ENCODE measurements at regions not wholly inside any gene's neighbourhood (a gene's known extent, or its start where the extent isn't known, plus 50 kb on each side); places are given as distances from the start of the nearest gene placed in this dataset.

DNA sequence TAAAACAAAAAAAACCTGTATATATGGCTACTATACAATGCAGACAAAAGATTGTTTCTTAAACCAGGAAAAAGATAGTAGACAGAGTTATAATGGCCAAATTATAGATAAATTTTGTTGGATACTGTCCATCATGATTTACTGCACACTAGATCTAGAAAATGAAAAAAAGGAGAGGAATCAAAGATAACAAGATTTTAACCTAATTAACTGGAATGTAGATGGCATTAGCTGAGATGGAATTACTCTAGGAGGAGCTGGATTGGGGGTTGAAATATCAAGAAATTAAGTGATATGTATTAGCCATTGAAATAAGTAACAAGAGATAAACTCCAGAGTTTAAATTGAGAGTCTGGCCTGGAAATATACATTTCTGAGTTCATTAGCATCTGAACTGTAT is 1489.1 kb downstream of the PLA2G4A start:
- TF ChIP-seq, protein P1, sequence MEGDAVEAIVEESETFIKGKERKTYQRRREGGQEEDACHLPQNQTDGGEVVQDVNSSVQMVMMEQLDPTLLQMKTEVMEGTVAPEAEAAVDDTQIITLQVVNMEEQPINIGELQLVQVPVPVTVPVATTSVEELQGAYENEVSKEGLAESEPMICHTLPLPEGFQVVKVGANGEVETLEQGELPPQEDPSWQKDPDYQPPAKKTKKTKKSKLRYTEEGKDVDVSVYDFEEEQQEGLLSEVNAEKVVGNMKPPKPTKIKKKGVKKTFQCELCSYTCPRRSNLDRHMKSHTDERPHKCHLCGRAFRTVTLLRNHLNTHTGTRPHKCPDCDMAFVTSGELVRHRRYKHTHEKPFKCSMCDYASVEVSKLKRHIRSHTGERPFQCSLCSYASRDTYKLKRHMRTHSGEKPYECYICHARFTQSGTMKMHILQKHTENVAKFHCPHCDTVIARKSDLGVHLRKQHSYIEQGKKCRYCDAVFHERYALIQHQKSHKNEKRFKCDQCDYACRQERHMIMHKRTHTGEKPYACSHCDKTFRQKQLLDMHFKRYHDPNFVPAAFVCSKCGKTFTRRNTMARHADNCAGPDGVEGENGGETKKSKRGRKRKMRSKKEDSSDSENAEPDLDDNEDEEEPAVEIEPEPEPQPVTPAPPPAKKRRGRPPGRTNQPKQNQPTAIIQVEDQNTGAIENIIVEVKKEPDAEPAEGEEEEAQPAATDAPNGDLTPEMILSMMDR (IDR thresholded peaks at IDR 0.05): no peak
- Mint-ChIP-seq H3K4me1 (peaks cover 12% of the 10 kb centered on the region), H3K36me3 (ENCODE audit: low read depth) (no peaks in the 10 kb centered on the region), H3K27me3 (ENCODE audit: low read depth, poor library complexity) (no peaks in the 10 kb centered on the region), H3K27ac (no peak overlapping the region), H3K4me3 (no peak overlapping the region), H3K9me3 (no peaks in the 10 kb centered on the region)
- no peak for DNase-seq

DNA sequence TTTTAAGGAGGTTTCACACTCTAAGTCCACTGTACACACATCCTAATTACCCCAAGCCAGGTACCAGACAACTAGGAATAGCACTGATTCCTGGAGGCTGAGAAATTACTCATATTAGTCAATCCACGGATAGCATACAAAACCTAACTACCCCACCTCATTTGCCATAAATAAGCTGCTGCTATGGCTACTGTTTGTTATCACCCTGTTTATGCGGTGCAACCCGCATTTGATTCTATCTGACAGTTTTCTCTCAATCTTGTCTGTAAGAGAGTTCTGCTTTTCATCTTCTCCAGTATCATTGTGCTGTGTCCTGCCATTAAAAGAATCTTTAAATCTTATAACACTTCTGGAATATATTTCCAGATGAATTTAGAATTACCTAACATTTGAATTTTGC is 1496.5 kb downstream of the PLA2G4A start:
- Mint-ChIP-seq H3K27ac (no peak overlapping the region), H3K27me3 (ENCODE audit: low read depth, poor library complexity) (no peaks in the 10 kb centered on the region), H3K4me1 (no peaks in the 10 kb centered on the region)

DNA sequence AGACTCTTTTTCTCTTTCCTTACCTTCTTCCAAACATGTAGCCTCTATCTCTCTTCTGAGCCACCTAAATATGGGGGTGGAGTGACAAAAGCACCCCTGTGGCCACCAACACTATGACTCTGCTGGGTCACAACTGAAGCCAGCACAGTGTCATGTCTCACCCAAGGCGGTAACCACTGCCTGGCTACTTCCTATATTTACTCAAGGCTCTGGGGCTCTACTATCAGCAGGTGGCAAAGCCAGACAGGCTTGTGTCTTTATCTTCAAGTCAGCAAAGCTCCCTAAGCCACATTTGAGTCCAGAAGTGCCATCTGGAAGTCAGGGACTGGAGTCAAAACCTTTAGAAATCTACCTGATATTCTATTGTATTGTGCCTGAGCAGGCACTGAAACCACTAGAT is 1515.2 kb downstream of the PLA2G4A start:
- no peaks in the 10 kb centered on the region for H3K4me1 Mint-ChIP-seq
- no peaks in the 10 kb centered on the region for H3K27me3 Mint-ChIP-seq (ENCODE audit: low read depth, poor library complexity)
- DNase-seq: no peak
- H3K27ac Mint-ChIP-seq: no peak overlapping the region
- H3K36me3 Mint-ChIP-seq (ENCODE audit: low read depth): no peaks in the 10 kb centered on the region
- TF ChIP-seq, protein P1 (IDR thresholded peaks at IDR 0.05): no peak
- no peak overlapping the region for H3K4me3 Mint-ChIP-seq
- no peaks in the 10 kb centered on the region for H3K9me3 Mint-ChIP-seq

More for the DNA sequence above, 1496.5 kb downstream of the PLA2G4A start:
- TF ChIP-seq, protein P1 (IDR thresholded peaks at IDR 0.05): no peak
- no peak overlapping the region for H3K4me3 Mint-ChIP-seq
- H3K9me3 Mint-ChIP-seq: no peaks in the 10 kb centered on the region
- no peaks in the 10 kb centered on the region for H3K36me3 Mint-ChIP-seq (ENCODE audit: low read depth)
- no peak for DNase-seq

DNA sequence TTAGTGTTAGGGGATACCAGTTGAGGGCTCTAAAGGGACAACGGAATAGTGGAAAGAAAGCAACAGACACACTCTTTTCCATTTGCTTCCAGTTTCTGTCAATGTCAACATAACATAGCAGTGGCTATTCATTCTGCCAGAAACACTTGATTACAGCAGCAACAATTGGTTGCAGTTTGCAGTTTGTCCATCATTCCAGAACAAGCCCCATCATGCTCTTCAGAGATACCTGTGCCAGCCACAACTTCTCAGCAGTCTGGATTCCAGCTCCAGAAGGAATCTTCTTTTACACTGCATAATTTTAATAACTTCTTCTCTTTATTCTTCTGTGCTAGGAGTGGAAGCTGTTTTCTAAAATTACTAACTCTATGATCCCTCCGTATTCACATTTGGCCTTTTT is 1521.4 kb downstream of the PLA2G4A start:
- H3K27me3 Mint-ChIP-seq (ENCODE audit: low read depth, poor library complexity): no peaks in the 10 kb centered on the region
- no peaks in the 10 kb centered on the region for H3K4me1 Mint-ChIP-seq
- H3K9me3 Mint-ChIP-seq: no peaks in the 10 kb centered on the region
- TF ChIP-seq, protein P1 (IDR thresholded peaks at IDR 0.05): no peak
- no peak for DNase-seq
- H3K36me3 Mint-ChIP-seq (ENCODE audit: low read depth): no peaks in the 10 kb centered on the region
- no peak overlapping the region for H3K27ac Mint-ChIP-seq
- no peak overlapping the region for H3K4me3 Mint-ChIP-seq

DNA sequence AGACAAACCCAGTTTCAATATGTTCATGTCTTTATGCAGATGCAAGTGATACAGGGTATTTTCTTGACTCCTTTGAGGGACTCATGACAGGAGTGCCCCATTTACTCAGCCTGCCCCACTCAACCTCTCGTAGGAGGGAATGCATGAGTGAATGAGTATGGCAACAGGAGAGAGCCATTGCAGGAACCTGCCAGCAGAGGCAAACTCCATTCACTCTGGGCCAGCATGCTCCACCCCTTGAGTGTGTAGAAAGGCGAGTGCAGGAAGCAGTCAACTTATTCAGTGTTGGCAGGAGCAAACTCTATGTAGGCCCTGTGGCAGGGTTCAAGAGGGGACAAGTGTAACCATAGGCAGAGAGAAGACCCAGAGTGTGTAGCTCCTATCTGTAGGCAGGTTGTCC is 1526.3 kb downstream of the PLA2G4A start:
- TF ChIP-seq, protein P1 (IDR thresholded peaks at IDR 0.05): no peak
- H3K36me3 Mint-ChIP-seq (ENCODE audit: low read depth): no peaks in the 10 kb centered on the region
- no peaks in the 10 kb centered on the region for H3K9me3 Mint-ChIP-seq
- no peak overlapping the region for H3K27ac Mint-ChIP-seq
- H3K4me3 Mint-ChIP-seq: no peak overlapping the region
- H3K27me3 Mint-ChIP-seq (ENCODE audit: low read depth, poor library complexity): no peaks in the 10 kb centered on the region
- no peak for DNase-seq
- H3K4me1 Mint-ChIP-seq: no peaks in the 10 kb centered on the region

DNA sequence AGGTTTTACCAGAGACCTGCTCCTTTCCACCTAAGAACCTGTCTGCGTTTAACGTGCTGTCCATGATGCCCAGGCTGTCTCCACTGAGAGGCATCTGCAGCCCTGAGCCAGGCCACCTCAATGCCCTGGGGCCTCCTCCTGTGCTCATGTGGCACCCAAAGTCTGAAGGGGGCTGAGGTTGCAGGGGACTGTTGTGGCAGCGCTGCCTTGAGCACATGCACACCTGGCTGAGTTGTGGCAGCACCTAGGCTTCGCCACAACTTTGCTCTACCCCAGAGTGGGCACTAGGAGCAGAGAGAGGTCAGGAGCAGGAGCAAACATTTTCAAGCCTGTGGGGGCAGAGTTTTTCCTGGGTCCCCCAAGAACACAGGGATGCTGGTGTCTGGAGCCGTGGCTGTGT is 1527.1 kb downstream of the PLA2G4A start:
- TF ChIP-seq, protein P1 (IDR thresholded peaks at IDR 0.05): no peak
- Mint-ChIP-seq H3K9me3 (no peaks in the 10 kb centered on the region), H3K4me3 (no peak overlapping the region), H3K4me1 (no peaks in the 10 kb centered on the region), H3K36me3 (ENCODE audit: low read depth) (no peaks in the 10 kb centered on the region), H3K27ac (no peak overlapping the region), H3K27me3 (ENCODE audit: low read depth, poor library complexity) (no peaks in the 10 kb centered on the region)
- no peak for DNase-seq

Data from nephron progenitor cell (in vitro differentiated cells).